ENCODE measurements at regions not wholly inside any gene's neighbourhood (a gene's known extent, or its start where the extent isn't known, plus 50 kb on each side); places are given as distances from the start of the nearest gene placed in this dataset.

GRCh38 chr6:9254251-9254650 is 818.9 kb upstream of the SLC35B3 start:
- Histone ChIP-seq H3K9me3 (ENCODE audit: control insufficient read depth, insufficient read depth, low read length) (no peaks in the 10 kb centered on the region), H3K4me1 (ENCODE audit: control insufficient read depth, insufficient read depth, low read length) (no peaks in the 10 kb centered on the region), H3K27ac (ENCODE audit: low read depth, low read length) (no peak overlapping the region), H3K36me3 (ENCODE audit: control insufficient read depth, insufficient read depth, low read length) (no peaks in the 10 kb centered on the region), H3K27me3 (ENCODE audit: control insufficient read depth, insufficient read depth, low read length) (no peaks in the 10 kb centered on the region), H3K4me3 (ENCODE audit: low read depth, low read length) (no peak overlapping the region)
- no peak for DNase-seq (ENCODE audit: low read depth in 4 of 6, low spot score in 6 of 6)
- WGBS (ENCODE audit: insufficient coverage), result no CpG with 5 or more reads among the region's 9 CpGs

- Histone ChIP-seq H3K27ac (ENCODE audit: low read depth, low read length) (no peak overlapping the region), H3K27me3 (ENCODE audit: control insufficient read depth, insufficient read depth, low read length) (no peaks in the 10 kb centered on the region), H3K4me3 (ENCODE audit: low read depth, low read length) (no peak overlapping the region), H3K9me3 (ENCODE audit: control insufficient read depth, insufficient read depth, low read length) (no peaks in the 10 kb centered on the region), H3K4me1 (ENCODE audit: control insufficient read depth, insufficient read depth, low read length) (no peaks in the 10 kb centered on the region), H3K36me3 (ENCODE audit: control insufficient read depth, insufficient read depth, low read length) (no peaks in the 10 kb centered on the region)
- WGBS (ENCODE audit: insufficient coverage), result 50% methylated on average over 4 of the region's 4 CpGs
- peak in 2 of 6 donors; percentile 35 to 74 for DNase-seq (ENCODE audit: low read depth in 4 of 6, low spot score in 6 of 6)
Measured at GRCh38 chr6:9252799-9253198, 817.5 kb upstream of the SLC35B3 start.

- Histone ChIP-seq H3K4me1 (ENCODE audit: control insufficient read depth, insufficient read depth, low read length) (no peaks in the 10 kb centered on the region), H3K27me3 (ENCODE audit: control insufficient read depth, insufficient read depth, low read length) (no peaks in the 10 kb centered on the region), H3K36me3 (ENCODE audit: control insufficient read depth, insufficient read depth, low read length) (no peaks in the 10 kb centered on the region), H3K27ac (ENCODE audit: low read depth, low read length) (no peak overlapping the region), H3K9me3 (ENCODE audit: control insufficient read depth, insufficient read depth, low read length) (no peaks in the 10 kb centered on the region), H3K4me3 (ENCODE audit: low read depth, low read length) (no peak overlapping the region)
- peak; percentile 35 to 95 (median 52) for DNase-seq (ENCODE audit: low read depth in 4 of 6, low spot score in 6 of 6)
- WGBS (ENCODE audit: insufficient coverage), result 4% methylated on average over 5 of the region's 9 CpGs
Measured at GRCh38 chr6:9250852-9251251, 815.5 kb upstream of the SLC35B3 start.

GRCh38 chr6:9248133-9248532 is 812.8 kb upstream of the SLC35B3 start:
- WGBS (ENCODE audit: insufficient coverage), result 100% methylated on average over 1 of the region's 4 CpGs
- H3K4me1 ChIP-seq (ENCODE audit: control insufficient read depth, insufficient read depth, low read length), result no peaks in the 10 kb centered on the region

GRCh38 chr6:9240861-9241260 is 805.5 kb upstream of the SLC35B3 start:
- Histone ChIP-seq H3K4me3 (ENCODE audit: low read depth, low read length) (no peak overlapping the region), H3K9me3 (ENCODE audit: control insufficient read depth, insufficient read depth, low read length) (no peaks in the 10 kb centered on the region), H3K36me3 (ENCODE audit: control insufficient read depth, insufficient read depth, low read length) (no peaks in the 10 kb centered on the region), H3K27ac (ENCODE audit: low read depth, low read length) (no peak overlapping the region), H3K4me1 (ENCODE audit: control insufficient read depth, insufficient read depth, low read length) (no peaks in the 10 kb centered on the region), H3K27me3 (ENCODE audit: control insufficient read depth, insufficient read depth, low read length) (no peaks in the 10 kb centered on the region)
- WGBS (ENCODE audit: insufficient coverage), result no CpG with 5 or more reads among the region's 2 CpGs
- DNase-seq (ENCODE audit: low read depth in 4 of 6, low spot score in 6 of 6), result no peak

More at GRCh38 chr6:9248133-9248532, 812.8 kb upstream of the SLC35B3 start:
- no peak overlapping the region for H3K27ac ChIP-seq (ENCODE audit: low read depth, low read length)
- H3K4me3 ChIP-seq (ENCODE audit: low read depth, low read length), result no peak overlapping the region
- no peak for DNase-seq (ENCODE audit: low read depth in 4 of 6, low spot score in 6 of 6)
- H3K36me3 ChIP-seq (ENCODE audit: control insufficient read depth, insufficient read depth, low read length), result no peaks in the 10 kb centered on the region
- no peaks in the 10 kb centered on the region for H3K9me3 ChIP-seq (ENCODE audit: control insufficient read depth, insufficient read depth, low read length)
- no peaks in the 10 kb centered on the region for H3K27me3 ChIP-seq (ENCODE audit: control insufficient read depth, insufficient read depth, low read length)

GRCh38 chr6:9236443-9236842 is 801.1 kb upstream of the SLC35B3 start:
- Histone ChIP-seq H3K9me3 (ENCODE audit: control insufficient read depth, insufficient read depth, low read length) (peaks cover 4% of the 10 kb centered on the region), H3K27me3 (ENCODE audit: control insufficient read depth, insufficient read depth, low read length) (no peaks in the 10 kb centered on the region), H3K27ac (ENCODE audit: low read depth, low read length) (no peak overlapping the region), H3K4me3 (ENCODE audit: low read depth, low read length) (no peak overlapping the region), H3K36me3 (ENCODE audit: control insufficient read depth, insufficient read depth, low read length) (no peaks in the 10 kb centered on the region), H3K4me1 (ENCODE audit: control insufficient read depth, insufficient read depth, low read length) (no peaks in the 10 kb centered on the region)
- WGBS (ENCODE audit: insufficient coverage), result 69% methylated on average over 3 of the region's 6 CpGs
- no peak for DNase-seq (ENCODE audit: low read depth in 4 of 6, low spot score in 6 of 6)

GRCh38 chr6:9233686-9234085 is 798.3 kb upstream of the SLC35B3 start:
- H3K4me3 ChIP-seq (ENCODE audit: low read depth, low read length), result no peak overlapping the region
- WGBS (ENCODE audit: insufficient coverage), result 100% methylated on average over 1 of the region's 1 CpG
- DNase-seq (ENCODE audit: low read depth in 4 of 6, low spot score in 6 of 6), result no peak
- H3K27me3 ChIP-seq (ENCODE audit: control insufficient read depth, insufficient read depth, low read length), result no peaks in the 10 kb centered on the region
- H3K4me1 ChIP-seq (ENCODE audit: control insufficient read depth, insufficient read depth, low read length), result no peaks in the 10 kb centered on the region
- peaks cover 5% of the 10 kb centered on the region for H3K9me3 ChIP-seq (ENCODE audit: control insufficient read depth, insufficient read depth, low read length)
- no peaks in the 10 kb centered on the region for H3K36me3 ChIP-seq (ENCODE audit: control insufficient read depth, insufficient read depth, low read length)
- no peak overlapping the region for H3K27ac ChIP-seq (ENCODE audit: low read depth, low read length)

- Histone ChIP-seq H3K4me1 (ENCODE audit: control insufficient read depth, insufficient read depth, low read length) (no peaks in the 10 kb centered on the region), H3K27ac (ENCODE audit: low read depth, low read length) (no peak overlapping the region), H3K4me3 (ENCODE audit: low read depth, low read length) (no peak overlapping the region), H3K27me3 (ENCODE audit: control insufficient read depth, insufficient read depth, low read length) (no peaks in the 10 kb centered on the region), H3K9me3 (ENCODE audit: control insufficient read depth, insufficient read depth, low read length) (peaks cover 5% of the 10 kb centered on the region), H3K36me3 (ENCODE audit: control insufficient read depth, insufficient read depth, low read length) (no peaks in the 10 kb centered on the region)
- 20% methylated on average over 1 of the region's 2 CpGs for WGBS (ENCODE audit: insufficient coverage)
- DNase-seq (ENCODE audit: low read depth in 4 of 6, low spot score in 6 of 6), result no peak
Measured at GRCh38 chr6:9233226-9233625, 797.9 kb upstream of the SLC35B3 start.

GRCh38 chr6:9225441-9225871 is 790.1 kb upstream of the SLC35B3 start:
- Histone ChIP-seq H3K27me3 (ENCODE audit: control insufficient read depth, insufficient read depth, low read length) (no peaks in the 10 kb centered on the region), H3K4me1 (ENCODE audit: control insufficient read depth, insufficient read depth, low read length) (no peaks in the 10 kb centered on the region), H3K9me3 (ENCODE audit: control insufficient read depth, insufficient read depth, low read length) (no peaks in the 10 kb centered on the region), H3K36me3 (ENCODE audit: control insufficient read depth, insufficient read depth, low read length) (no peaks in the 10 kb centered on the region), H3K27ac (ENCODE audit: low read depth, low read length) (no peak overlapping the region), H3K4me3 (ENCODE audit: low read depth, low read length) (no peak overlapping the region)
- WGBS (ENCODE audit: insufficient coverage), result 42% methylated on average over 2 of the region's 3 CpGs
- DNase-seq (ENCODE audit: low read depth in 4 of 6, low spot score in 6 of 6), result no peak

GRCh38 chr6:9224539-9224938 is 789.2 kb upstream of the SLC35B3 start:
- WGBS (ENCODE audit: insufficient coverage), result no CpG with 5 or more reads among the region's 1 CpG
- no peaks in the 10 kb centered on the region for H3K4me1 ChIP-seq (ENCODE audit: control insufficient read depth, insufficient read depth, low read length)
- H3K27ac ChIP-seq (ENCODE audit: low read depth, low read length), result no peak overlapping the region
- H3K4me3 ChIP-seq (ENCODE audit: low read depth, low read length), result no peak overlapping the region
- no peaks in the 10 kb centered on the region for H3K9me3 ChIP-seq (ENCODE audit: control insufficient read depth, insufficient read depth, low read length)
- DNase-seq (ENCODE audit: low read depth in 4 of 6, low spot score in 6 of 6), result no peak
- H3K27me3 ChIP-seq (ENCODE audit: control insufficient read depth, insufficient read depth, low read length), result no peaks in the 10 kb centered on the region
- no peaks in the 10 kb centered on the region for H3K36me3 ChIP-seq (ENCODE audit: control insufficient read depth, insufficient read depth, low read length)

Data from spinal cord (tissue), 9 donors.